GM18502 (cell line): ENCODE measurements at regions not wholly inside any gene's neighbourhood (a gene's known extent, or its start where the extent isn't known, plus 50 kb on each side); places are given as distances from the start of the nearest gene placed in this dataset.

Experiments used
- ATAC-seq: cut with Tn5 transposase; IDR thresholded peaks from one replicate; pipeline ENCODE4 v1.9.1; 2021; ENCODE audit warnings: mild to moderate bottlenecking; ENCODE audit not compliant: unreplicated experiment, poor library complexity

- ATAC-seq: no peak
These were observed 277.7 kb downstream of the MSX2 start for GRCh38 chr5:175001876-175002645.

GRCh38 chr5:175001311-175001710 lies 276.9 kb downstream of the MSX2 start:
- no peak for ATAC-seq

GRCh38 chr5:174999581-174999980 lies 275.2 kb downstream of the MSX2 start:
- ATAC-seq: no peak

GRCh38 chr5:174998131-174998730 lies 273.8 kb downstream of the MSX2 start:
- no peak for ATAC-seq

- ATAC-seq: no peak
These were observed 273.3 kb downstream of the MSX2 start for GRCh38 chr5:174997688-174998087.

- ATAC-seq: no peak
These were observed 272.6 kb downstream of the MSX2 start for GRCh38 chr5:174996941-174997340.

GRCh38 chr5:174995827-174996226 lies 271.4 kb downstream of the MSX2 start:
- ATAC-seq: no peak

GRCh38 chr5:174991847-174992246 lies 267.5 kb downstream of the MSX2 start:
- ATAC-seq: no peak

- ATAC-seq: no peak
These were observed 266.5 kb downstream of the MSX2 start for GRCh38 chr5:174990909-174991308.

GRCh38 chr5:174987443-174988012 lies 263.1 kb downstream of the MSX2 start:
- ATAC-seq: no peak

- no peak for ATAC-seq
These were observed 260.5 kb downstream of the MSX2 start for GRCh38 chr5:174984863-174985262.

GRCh38 chr5:174982485-174982884 lies 258.1 kb downstream of the MSX2 start:
- no peak for ATAC-seq

GRCh38 chr5:174981416-174981815 lies 257.0 kb downstream of the MSX2 start:
- no peak for ATAC-seq

GRCh38 chr5:174980952-174981351 lies 256.6 kb downstream of the MSX2 start:
- ATAC-seq: no peak

- no peak for ATAC-seq
These were observed 247.9 kb downstream of the MSX2 start for GRCh38 chr5:174972291-174972690.

- no peak for ATAC-seq
These were observed 246.8 kb downstream of the MSX2 start for GRCh38 chr5:174971210-174971609.

GRCh38 chr5:174970502-174970901 lies 246.1 kb downstream of the MSX2 start:
- no peak for ATAC-seq

GRCh38 chr5:174953871-174954270 lies 229.5 kb downstream of the MSX2 start:
- no peak for ATAC-seq

GRCh38 chr5:174951151-174951780 lies 226.9 kb downstream of the MSX2 start:
- ATAC-seq: no peak

- ATAC-seq: no peak
These were observed 223.2 kb downstream of the MSX2 start for GRCh38 chr5:174947548-174947947.

GRCh38 chr5:174945853-174946252 lies 221.5 kb downstream of the MSX2 start:
- no peak for ATAC-seq
